Tibial artery (tissue), 4 donors: ENCODE measurements at regions not wholly inside any gene's neighbourhood (a gene's known extent, or its start where the extent isn't known, plus 50 kb on each side); places are given as distances from the start of the nearest gene placed in this dataset.

Source experiments
- DNase-seq, 2 donors: peaks; one replicate each; pipeline ENCODE4 v3.0.0-alpha.2; 2019
- H3K27ac ChIP-seq, 2 donors: fragments of 200-600 bp; sonication (generic) in 1 of 2; 1 replicate in 1 of 2; 2 replicates in 1 of 2; pipeline ENCODE4 v1.5.1; 2018 to 2019; ENCODE audit warnings: mild to moderate bottlenecking in 1 of 2
- H3K27me3 ChIP-seq, 2 donors: fragments of 200-600 bp; sonication (generic) in 1 of 2; one replicate each; pipeline versions ENCODE4 v1.5.1 to v1.6.0; 2016 to 2019
- H3K36me3 ChIP-seq, 3 donors: fragments of 200-600 bp; sonication (generic) in 2 of 3; one replicate each; pipeline ENCODE4 v1.5.1; 2016 to 2019; ENCODE audit warnings: mild to moderate bottlenecking in 2 of 3
- H3K4me1 ChIP-seq, 4 donors: fragments of 200-600 bp; sonication (generic) in 2 of 4; 1 replicate in 3 of 4; 2 replicates in 1 of 4; pipeline ENCODE4 v1.5.1; 2016 to 2019
- H3K4me3 ChIP-seq, 2 donors: fragments of 200-600 bp; sonication (generic) in 1 of 2; 1 replicate in 1 of 2; 2 replicates in 1 of 2; pipeline ENCODE4 v1.5.1; 2018 to 2019; ENCODE audit warnings: mild to moderate bottlenecking in 2 of 2
- H3K9me3 ChIP-seq, 3 donors: fragments of 200-600 bp; sonication (generic) in 1 of 3; one replicate each; pipeline ENCODE4 v1.5.1; 2016 to 2019
- intact Hi-C: fragments of 100-400 bp; cut with DNase I; formaldehyde crosslinking; loops from one replicate; pipeline ENCODE4 v1.15.0; 2023; ENCODE audit warnings: low total_unique reads
- TF ChIP-seq, protein P1 (sequence below), 2 experiments: fragments of 200-600 bp in 1 of 2; fragments of 450-650 bp in 1 of 2; IDR thresholded peaks; one replicate each; pipeline ENCODE4 v1.5.1; 2017 to 2019; ENCODE audit warnings: antibody characterized with exemption in 2 of 2, mild to moderate bottlenecking in 1 of 2, moderate library complexity in 1 of 2

- no peak for DNase-seq
- H3K27ac ChIP-seq = no peak overlapping the region
- intact Hi-C loops = no loop called here
- TF ChIP-seq, protein P1, sequence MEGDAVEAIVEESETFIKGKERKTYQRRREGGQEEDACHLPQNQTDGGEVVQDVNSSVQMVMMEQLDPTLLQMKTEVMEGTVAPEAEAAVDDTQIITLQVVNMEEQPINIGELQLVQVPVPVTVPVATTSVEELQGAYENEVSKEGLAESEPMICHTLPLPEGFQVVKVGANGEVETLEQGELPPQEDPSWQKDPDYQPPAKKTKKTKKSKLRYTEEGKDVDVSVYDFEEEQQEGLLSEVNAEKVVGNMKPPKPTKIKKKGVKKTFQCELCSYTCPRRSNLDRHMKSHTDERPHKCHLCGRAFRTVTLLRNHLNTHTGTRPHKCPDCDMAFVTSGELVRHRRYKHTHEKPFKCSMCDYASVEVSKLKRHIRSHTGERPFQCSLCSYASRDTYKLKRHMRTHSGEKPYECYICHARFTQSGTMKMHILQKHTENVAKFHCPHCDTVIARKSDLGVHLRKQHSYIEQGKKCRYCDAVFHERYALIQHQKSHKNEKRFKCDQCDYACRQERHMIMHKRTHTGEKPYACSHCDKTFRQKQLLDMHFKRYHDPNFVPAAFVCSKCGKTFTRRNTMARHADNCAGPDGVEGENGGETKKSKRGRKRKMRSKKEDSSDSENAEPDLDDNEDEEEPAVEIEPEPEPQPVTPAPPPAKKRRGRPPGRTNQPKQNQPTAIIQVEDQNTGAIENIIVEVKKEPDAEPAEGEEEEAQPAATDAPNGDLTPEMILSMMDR (IDR thresholded peaks at IDR 0.05) = no peak
- H3K36me3 ChIP-seq = no peaks in the 10 kb centered on the region
- H3K27me3 ChIP-seq = peaks cover 0 to 16% of the 10 kb centered on the region in 2 donors
- peaks cover 0 to 4% (median 0%) of the 10 kb centered on the region in 3 donors for H3K9me3 ChIP-seq
- no peak overlapping the region for H3K4me3 ChIP-seq
- peaks cover 0 to 13% (median 6%) of the 10 kb centered on the region in 4 donors for H3K4me1 ChIP-seq
These were observed 174.7 kb upstream of the ALG10B start for GRCh38 chr12:38141861-38142260.

DNA sequence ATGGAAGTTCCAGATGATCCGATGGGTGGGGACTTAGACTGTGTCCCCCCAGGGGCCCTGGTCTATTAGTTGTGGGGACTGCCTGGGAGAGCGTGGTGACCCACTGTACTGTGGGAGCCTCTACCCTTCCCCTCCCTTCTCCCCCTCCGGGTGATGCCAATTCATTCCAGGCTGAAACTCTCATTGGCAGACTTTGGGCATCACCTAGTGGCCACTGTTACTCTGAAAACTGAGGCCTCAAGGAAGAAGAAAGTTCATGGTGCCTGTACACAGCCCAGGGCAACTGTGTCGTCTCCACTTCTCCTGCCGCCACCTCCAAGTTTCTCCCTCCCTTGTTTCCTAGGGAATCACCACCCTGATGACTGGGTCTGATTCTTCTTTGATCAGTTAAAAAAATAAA lies 173.6 kb upstream of the ALG10B start:
- H3K9me3 ChIP-seq = peaks cover 0 to 13% (median 0%) of the 10 kb centered on the region in 3 donors
- no peak for DNase-seq
- H3K36me3 ChIP-seq = no peaks in the 10 kb centered on the region
- TF ChIP-seq, protein P1 (IDR thresholded peaks at IDR 0.05) = no peak
- no peak overlapping the region for H3K27ac ChIP-seq
- intact Hi-C loops = no loop called here
- peaks cover 0 to 7% of the 10 kb centered on the region in 2 donors for H3K27me3 ChIP-seq
- H3K4me1 ChIP-seq = peaks cover 0 to 10% (median 6%) of the 10 kb centered on the region in 4 donors
- no peak overlapping the region for H3K4me3 ChIP-seq

DNA sequence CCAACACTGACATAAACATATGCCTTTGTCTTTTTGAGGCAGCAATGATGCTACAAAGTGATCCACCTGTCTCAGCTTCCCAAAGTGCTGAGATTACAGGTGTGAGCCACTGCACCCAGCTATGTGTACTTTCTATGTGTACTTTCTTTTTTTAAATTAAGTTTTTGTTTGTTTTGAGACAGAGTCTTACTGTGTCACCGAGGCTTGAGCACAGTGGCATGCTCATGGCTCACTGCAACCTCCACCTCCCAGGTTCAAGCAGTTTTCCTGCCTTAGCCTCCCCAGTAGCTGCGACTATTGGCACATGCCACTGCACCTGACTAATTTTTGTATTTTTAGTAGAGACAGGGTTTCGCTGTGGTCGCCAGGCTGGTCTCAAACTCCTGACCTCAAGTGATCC lies 172.5 kb upstream of the ALG10B start:
- H3K9me3 ChIP-seq = peaks cover 0 to 13% (median 0%) of the 10 kb centered on the region in 3 donors
- TF ChIP-seq, protein P1 (IDR thresholded peaks at IDR 0.05) = no peak
- H3K27ac ChIP-seq = no peak overlapping the region
- no peak for DNase-seq
- H3K36me3 ChIP-seq = no peaks in the 10 kb centered on the region
- H3K4me3 ChIP-seq = no peak overlapping the region
- no peaks in the 10 kb centered on the region for H3K27me3 ChIP-seq
- intact Hi-C loops = no loop called here
- peaks cover 0 to 1% (median under 1%) of the 10 kb centered on the region in 4 donors for H3K4me1 ChIP-seq

- peaks cover 0 to 13% (median 0%) of the 10 kb centered on the region in 3 donors for H3K9me3 ChIP-seq
- no peaks in the 10 kb centered on the region for H3K36me3 ChIP-seq
- no peaks in the 10 kb centered on the region for H3K4me1 ChIP-seq
- intact Hi-C loops = no loop called here
- TF ChIP-seq, protein P1 (IDR thresholded peaks at IDR 0.05) = no peak
- H3K27ac ChIP-seq = no peak overlapping the region
- no peaks in the 10 kb centered on the region for H3K27me3 ChIP-seq
- no peak overlapping the region for H3K4me3 ChIP-seq
- DNase-seq = no peak
These were observed 171.8 kb upstream of the ALG10B start for GRCh38 chr12:38144601-38145436.

- intact Hi-C loops = no loop called here
- peaks cover 0 to 13% (median 0%) of the 10 kb centered on the region in 3 donors for H3K9me3 ChIP-seq
- no peak overlapping the region for H3K27ac ChIP-seq
- H3K4me1 ChIP-seq = no peaks in the 10 kb centered on the region
- TF ChIP-seq, protein P1 (IDR thresholded peaks at IDR 0.05) = no peak
- no peak overlapping the region for H3K4me3 ChIP-seq
- H3K36me3 ChIP-seq = no peaks in the 10 kb centered on the region
- DNase-seq = peak in 1 of 2 donors; percentile 39
- H3K27me3 ChIP-seq = no peaks in the 10 kb centered on the region
These were observed 167.0 kb upstream of the ALG10B start for GRCh38 chr12:38149395-38150073.
